SU-DHL-6 (cell line): ENCODE measurements at regions not wholly inside any gene's neighbourhood (a gene's known extent, or its start where the extent isn't known, plus 50 kb on each side); places are given as distances from the start of the nearest gene placed in this dataset.

Source experiments
- EZH2phosphoT487 ChIP-seq: fragments of 200-600 bp; sonication (generic), shearing (Covaris generic); conservative IDR thresholded peaks from 2 replicates; pipeline ENCODE4 v1.6.1; 2018; ENCODE audit warnings: mild to moderate bottlenecking, antibody characterized with exemption, low read length, moderate library complexity, mixed read lengths
- TF ChIP-seq, protein P1 (sequence below): fragments of 200-600 bp; sonication (generic); IDR thresholded peaks from one replicate; pipeline ENCODE4 v1.5.1; 2017; ENCODE audit warnings: antibody characterized with exemption, mild to moderate bottlenecking, low read length, moderate library complexity; ENCODE audit not compliant: insufficient read depth, poor library complexity, severe bottlenecking

DNA sequence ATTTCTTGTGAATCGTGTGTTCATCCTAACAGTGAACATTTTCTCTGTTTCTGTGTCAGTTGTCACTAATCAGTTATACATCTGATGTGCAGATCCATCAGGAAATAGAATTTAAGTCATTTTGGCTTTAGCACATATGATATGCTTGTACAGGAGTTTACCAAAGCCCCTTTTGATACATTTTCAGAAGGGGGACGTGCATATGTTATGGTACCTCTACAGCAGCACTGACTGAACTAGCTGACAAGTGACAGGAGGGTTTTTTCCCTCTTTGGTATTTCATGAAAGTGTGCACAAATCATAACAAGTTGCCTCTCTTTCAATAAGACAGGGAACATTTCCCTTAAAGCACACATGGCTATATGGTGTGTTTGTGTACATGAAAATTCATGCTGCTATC, 536.5 kb downstream of the PLCL1 start:
- TF ChIP-seq, protein P1, sequence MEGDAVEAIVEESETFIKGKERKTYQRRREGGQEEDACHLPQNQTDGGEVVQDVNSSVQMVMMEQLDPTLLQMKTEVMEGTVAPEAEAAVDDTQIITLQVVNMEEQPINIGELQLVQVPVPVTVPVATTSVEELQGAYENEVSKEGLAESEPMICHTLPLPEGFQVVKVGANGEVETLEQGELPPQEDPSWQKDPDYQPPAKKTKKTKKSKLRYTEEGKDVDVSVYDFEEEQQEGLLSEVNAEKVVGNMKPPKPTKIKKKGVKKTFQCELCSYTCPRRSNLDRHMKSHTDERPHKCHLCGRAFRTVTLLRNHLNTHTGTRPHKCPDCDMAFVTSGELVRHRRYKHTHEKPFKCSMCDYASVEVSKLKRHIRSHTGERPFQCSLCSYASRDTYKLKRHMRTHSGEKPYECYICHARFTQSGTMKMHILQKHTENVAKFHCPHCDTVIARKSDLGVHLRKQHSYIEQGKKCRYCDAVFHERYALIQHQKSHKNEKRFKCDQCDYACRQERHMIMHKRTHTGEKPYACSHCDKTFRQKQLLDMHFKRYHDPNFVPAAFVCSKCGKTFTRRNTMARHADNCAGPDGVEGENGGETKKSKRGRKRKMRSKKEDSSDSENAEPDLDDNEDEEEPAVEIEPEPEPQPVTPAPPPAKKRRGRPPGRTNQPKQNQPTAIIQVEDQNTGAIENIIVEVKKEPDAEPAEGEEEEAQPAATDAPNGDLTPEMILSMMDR: no peak
- TF ChIP-seq EZH2phosphoT487: no peak
